ENCODE measurements at regions not wholly inside any gene's neighbourhood (a gene's known extent, or its start where the extent isn't known, plus 50 kb on each side); places are given as distances from the start of the nearest gene placed in this dataset.

DNA sequence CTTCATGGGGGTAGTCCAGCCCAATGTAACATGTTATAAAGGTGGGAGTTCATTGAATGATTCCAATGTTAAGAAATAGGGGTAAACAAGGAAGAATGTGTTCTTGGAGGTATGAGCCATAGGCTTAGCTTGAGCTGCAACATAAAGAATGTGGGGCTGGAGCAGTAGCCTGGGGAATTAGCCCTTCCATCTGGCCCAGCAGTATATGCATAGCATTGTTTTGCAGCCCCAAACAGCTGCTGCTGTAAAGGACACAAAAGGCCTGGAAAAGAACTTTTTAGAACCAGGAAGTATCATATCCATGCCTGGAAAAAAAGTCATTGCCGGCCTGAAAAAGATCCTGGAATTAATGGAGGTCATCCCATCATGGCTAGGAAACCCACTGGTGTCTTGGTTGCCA is 55.8 kb upstream of the SMARCA2 start:
- no peak for DNase-seq (ENCODE audit: low read depth in 2 of 2)

DNA sequence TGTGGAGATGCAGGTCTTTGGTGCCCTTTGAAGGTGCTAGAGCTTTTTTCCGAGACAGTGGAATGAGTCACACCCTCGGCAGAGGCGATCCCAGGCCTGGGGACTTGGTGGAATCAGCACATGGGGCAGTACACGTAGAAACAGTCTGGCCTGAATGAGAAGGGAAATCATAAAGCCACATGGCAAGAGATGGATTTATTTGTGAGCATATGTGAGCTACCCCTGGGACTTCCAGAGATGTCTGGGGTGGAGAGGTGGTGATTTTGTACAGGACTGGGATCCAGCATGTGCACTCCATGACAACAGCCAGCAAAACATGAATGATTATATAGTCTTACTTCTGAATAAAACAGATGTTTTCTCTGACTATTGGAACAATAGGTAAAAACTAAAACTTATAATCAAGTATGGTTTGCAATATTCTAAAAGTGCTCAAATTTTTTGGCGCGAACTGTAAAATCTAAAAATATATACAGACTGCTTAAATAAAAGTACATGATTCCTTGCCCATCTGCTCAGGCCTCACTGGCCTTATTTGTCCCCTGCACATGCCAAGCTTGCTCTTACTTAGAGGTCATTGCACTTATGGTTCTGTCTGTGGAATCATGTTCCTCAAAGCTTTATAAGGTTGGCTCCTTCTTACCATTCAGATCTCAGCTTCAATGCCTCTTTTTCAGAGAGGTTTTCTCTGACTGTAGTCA is 54.7 kb upstream of the SMARCA2 start:
- DNase-seq (ENCODE audit: low read depth in 2 of 2): no peak

DNA sequence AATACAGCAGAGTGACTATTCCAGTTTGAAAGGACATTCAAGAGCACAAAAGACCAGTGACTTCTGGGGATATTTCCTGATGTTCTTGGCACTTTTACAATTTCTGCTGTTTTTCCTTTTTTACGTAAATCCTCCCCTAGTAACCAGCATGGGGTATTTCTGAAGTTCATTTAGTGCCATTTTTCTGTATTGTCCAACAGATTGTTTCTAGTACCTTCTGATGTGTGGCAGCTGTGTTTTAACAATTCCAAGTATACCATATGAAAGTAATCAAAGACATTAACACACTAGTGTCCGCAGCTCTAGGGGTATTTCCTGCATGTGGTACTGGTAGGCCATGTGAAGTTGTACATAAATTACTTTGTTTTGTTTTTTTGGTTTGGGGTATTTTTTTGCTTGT is 53.0 kb upstream of the SMARCA2 start:
- peak; percentile 7 to 65 for DNase-seq (ENCODE audit: low read depth in 2 of 2)

DNA sequence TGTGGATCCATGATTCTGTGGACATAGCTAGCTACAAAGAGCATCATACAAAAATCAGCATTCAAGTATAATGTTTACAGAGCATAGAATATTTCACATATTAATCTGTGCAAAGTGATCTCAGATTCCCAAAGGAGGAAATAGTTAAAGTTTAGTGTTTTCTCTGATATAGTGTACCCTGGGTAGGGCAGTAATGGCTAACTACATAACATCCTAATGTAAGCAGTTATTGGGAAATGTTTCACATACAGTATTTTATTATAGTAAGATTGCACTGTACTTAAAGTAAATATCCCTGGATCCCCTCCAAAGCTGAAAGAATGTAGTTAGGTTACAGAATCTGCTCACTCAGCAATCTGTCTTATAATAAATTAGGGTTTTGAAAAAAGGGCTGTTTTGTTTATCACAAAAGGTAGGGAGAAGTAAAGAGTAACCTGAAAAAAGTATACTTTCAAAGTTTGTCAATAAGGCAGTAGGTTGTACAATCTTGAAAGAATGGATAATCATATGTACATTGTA is 52.5 kb upstream of the SMARCA2 start:
- no peak for DNase-seq (ENCODE audit: low read depth in 2 of 2)

DNA sequence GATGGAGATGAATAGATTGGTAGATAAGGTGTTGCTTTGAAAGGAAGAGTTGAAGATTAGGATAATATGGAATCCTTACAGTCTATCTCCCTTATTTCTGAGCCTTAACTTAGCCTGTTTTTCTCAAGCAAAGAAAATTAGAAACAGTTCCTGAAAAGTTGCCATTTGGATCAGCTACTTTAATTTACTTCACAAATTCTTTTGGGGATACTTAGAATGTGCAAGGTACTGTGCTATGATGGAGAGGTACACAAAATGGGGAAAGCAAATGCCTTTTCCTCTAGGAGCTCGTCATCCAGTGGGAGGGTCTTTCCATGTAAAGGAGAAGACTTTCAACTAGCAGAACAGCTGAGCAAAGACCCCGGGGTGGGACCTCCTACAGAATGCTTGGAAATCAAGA is 51.1 kb upstream of the SMARCA2 start:
- no peak for DNase-seq (ENCODE audit: low read depth in 2 of 2)
